Prostate gland (tissue), 2 donors: ENCODE measurements at regions not wholly inside any gene's neighbourhood (a gene's known extent, or its start where the extent isn't known, plus 50 kb on each side); places are given as distances from the start of the nearest gene placed in this dataset.

ENCODE experiments used
- DNase-seq: peaks from one replicate; pipeline ENCODE4 v3.0.0-alpha.2; 2019; ENCODE audit warnings: low spot score
- H3K27ac ChIP-seq, 2 donors: fragments of 200-600 bp; sonication (generic); 2 replicates each; pipeline ENCODE4 v1.5.1; 2017 to 2019
- H3K27me3 ChIP-seq: fragments of 200-600 bp; sonication (generic); replicated peaks from 2 replicates; pipeline ENCODE4 v1.5.1; 2019; ENCODE audit not compliant: insufficient read depth
- H3K36me3 ChIP-seq, 2 donors: fragments of 200-600 bp; sonication (generic); 1 replicate in 1 of 2; 2 replicates in 1 of 2; pipeline versions ENCODE4 v1.5.1 to v1.8.1; 2017 to 2019
- H3K4me1 ChIP-seq: fragments of 200-600 bp; sonication (generic); replicated peaks from 2 replicates; pipeline ENCODE4 v1.5.1; 2019
- H3K4me3 ChIP-seq, 2 donors: fragments of 200-600 bp; sonication (generic); 2 replicates each; pipeline ENCODE4 v1.5.1; 2017 to 2019
- H3K9me3 ChIP-seq: fragments of 200-600 bp; sonication (generic); 2 replicates; pipeline ENCODE4 v1.5.1; 2017
- POLR2A ChIP-seq: fragments of 450-650 bp; IDR thresholded peaks from one replicate; pipeline ENCODE4 v1.6.1; 2016; ENCODE audit warnings: antibody characterized with exemption, mild to moderate bottlenecking
- POLR2AphosphoS5 ChIP-seq: sonication (generic); formaldehyde crosslinking; IDR thresholded peaks from one replicate; pipeline ENCODE4 v1.6.1; 2017; ENCODE audit warnings: antibody characterized with exemption
- WGBS: methylation state at CpG from one replicate; pipeline ENCODE4 v1.1.5; 2018; 5-methylcytosine and 5-hydroxymethylcytosine counted together
- intact Hi-C: fragments of 100-400 bp; cut with DNase I; formaldehyde crosslinking; loops from one replicate; pipeline ENCODE4 v1.14.2; 2022
- TF ChIP-seq, protein P1 (sequence below), 4 experiments: fragments of 200-600 bp in 2 of 4; fragments of 450-650 bp in 2 of 4; sonication (generic) in 2 of 4; IDR thresholded peaks; 1 replicate in 3 of 4; 2 replicates in 1 of 4; pipeline ENCODE4 v1.5.1; 2016 to 2019; ENCODE audit warnings: antibody characterized with exemption in 4 of 4, mild to moderate bottlenecking in 2 of 4, moderate library complexity in 2 of 4

DNA sequence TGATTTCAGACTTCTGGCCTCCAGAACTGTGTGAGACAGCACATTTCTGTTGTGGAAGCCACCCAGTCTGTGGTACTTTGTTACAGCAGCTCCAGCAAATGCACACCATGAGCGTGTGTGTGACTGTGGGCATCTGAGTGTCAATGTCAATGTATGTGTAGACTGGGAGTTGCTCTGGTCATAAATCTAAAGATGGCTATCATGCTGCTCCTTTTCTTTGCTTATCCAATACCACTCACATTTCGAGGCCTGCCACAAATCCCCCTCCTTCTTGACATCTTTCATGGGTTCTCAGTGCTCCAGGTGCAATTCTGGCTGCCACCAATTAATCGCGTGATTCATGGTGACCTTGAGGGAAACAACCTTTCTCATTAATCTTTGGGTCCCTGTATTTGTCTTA is 141.2 kb downstream of the RWDD3 start:
- H3K4me1 ChIP-seq, result peaks cover 3% of the 10 kb centered on the region
- WGBS, result 83% methylated on average over 4 of the region's 4 CpGs
- intact Hi-C loops, result no loop called here

DNA sequence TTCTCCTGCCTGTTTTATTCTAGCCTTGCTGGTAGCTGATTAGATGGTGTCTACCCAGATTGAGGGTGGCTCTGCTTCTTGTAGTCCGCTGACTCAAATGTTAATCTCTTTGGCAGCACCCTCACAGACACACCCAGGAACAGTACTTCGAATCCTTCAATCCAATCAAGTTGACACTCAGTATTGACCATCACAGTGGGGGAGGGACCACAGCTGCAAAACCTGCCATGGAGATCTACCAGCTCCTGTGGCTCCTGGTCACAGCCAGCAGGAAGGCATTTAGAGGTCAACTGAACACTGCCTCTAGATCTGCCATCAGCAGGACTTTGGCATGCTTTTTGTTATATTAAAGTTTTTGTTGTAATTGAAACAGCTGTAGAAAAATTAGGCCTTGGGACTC is 146.9 kb downstream of the RWDD3 start:
- H3K9me3 ChIP-seq, result no peaks in the 10 kb centered on the region
- intact Hi-C loops, result no loop called here
- no peak for DNase-seq
- H3K27ac ChIP-seq, result no peak overlapping the region
- TF ChIP-seq POLR2AphosphoS5, result no peak
- no peak overlapping the region for H3K4me3 ChIP-seq
- 92% methylated on average over 2 of the region's 2 CpGs for WGBS
- H3K36me3 ChIP-seq, result no peaks in the 10 kb centered on the region
- H3K4me1 ChIP-seq, result no peaks in the 10 kb centered on the region
- H3K27me3 ChIP-seq, result no peaks in the 10 kb centered on the region

More for the DNA sequence above, 141.2 kb downstream of the RWDD3 start:
- no peaks in the 10 kb centered on the region for H3K27me3 ChIP-seq
- H3K27ac ChIP-seq, result no peak overlapping the region
- H3K36me3 ChIP-seq, result no peaks in the 10 kb centered on the region
- no peak for DNase-seq
- H3K9me3 ChIP-seq, result no peaks in the 10 kb centered on the region
- H3K4me3 ChIP-seq, result no peak overlapping the region
- TF ChIP-seq, protein P1, sequence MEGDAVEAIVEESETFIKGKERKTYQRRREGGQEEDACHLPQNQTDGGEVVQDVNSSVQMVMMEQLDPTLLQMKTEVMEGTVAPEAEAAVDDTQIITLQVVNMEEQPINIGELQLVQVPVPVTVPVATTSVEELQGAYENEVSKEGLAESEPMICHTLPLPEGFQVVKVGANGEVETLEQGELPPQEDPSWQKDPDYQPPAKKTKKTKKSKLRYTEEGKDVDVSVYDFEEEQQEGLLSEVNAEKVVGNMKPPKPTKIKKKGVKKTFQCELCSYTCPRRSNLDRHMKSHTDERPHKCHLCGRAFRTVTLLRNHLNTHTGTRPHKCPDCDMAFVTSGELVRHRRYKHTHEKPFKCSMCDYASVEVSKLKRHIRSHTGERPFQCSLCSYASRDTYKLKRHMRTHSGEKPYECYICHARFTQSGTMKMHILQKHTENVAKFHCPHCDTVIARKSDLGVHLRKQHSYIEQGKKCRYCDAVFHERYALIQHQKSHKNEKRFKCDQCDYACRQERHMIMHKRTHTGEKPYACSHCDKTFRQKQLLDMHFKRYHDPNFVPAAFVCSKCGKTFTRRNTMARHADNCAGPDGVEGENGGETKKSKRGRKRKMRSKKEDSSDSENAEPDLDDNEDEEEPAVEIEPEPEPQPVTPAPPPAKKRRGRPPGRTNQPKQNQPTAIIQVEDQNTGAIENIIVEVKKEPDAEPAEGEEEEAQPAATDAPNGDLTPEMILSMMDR (IDR thresholded peaks at IDR 0.05), result no peak
- TF ChIP-seq POLR2AphosphoS5 (no peak), POLR2A (no peak)

DNA sequence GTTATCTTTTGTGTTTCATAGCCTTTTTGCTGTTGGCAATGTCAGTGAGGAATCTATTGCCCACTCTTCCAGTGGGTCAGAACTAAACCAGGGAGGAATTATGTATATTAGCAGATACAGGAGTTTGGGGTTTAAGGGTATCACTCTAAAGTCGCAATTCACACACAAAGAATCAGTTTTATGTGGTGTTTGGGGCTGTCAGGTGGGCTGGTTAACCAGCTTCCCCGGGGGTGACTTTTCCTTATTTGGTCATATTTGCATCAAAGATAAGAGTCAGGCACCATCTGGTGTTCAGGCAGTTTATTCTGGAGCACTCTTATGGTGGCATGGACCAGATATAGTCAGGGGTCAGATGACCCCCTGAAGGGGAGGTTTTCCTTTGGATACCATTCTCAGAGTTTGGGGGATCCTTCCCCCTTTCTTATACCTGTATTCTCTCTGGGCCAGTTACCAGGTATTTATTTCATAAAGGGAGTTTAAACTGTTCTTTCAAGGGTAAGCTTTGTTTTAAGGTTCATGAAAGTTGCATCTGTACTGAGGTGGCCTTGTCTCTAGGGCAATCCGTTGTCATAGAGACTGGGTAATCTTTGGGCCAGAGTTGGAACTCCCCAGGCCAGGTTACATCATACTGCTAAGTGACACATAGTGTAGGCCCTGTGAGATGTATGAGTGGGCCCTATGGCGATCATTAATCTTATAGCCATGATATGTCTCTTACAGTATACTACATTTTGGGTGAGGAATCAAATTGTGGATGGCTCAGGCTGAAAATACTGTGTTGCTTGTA is 148.2 kb downstream of the RWDD3 start:
- H3K9me3 ChIP-seq, result no peaks in the 10 kb centered on the region
- no peaks in the 10 kb centered on the region for H3K4me1 ChIP-seq
- no peak for DNase-seq
- H3K27me3 ChIP-seq, result no peaks in the 10 kb centered on the region
- intact Hi-C loops, result no loop called here
- 74% methylated on average over 4 of the region's 4 CpGs for WGBS
- H3K27ac ChIP-seq, result no peak overlapping the region
- H3K4me3 ChIP-seq, result no peak overlapping the region
- TF ChIP-seq, protein P1 (IDR thresholded peaks at IDR 0.05), result no peak
- TF ChIP-seq POLR2AphosphoS5 (no peak), POLR2A (no peak)
- H3K36me3 ChIP-seq, result no peaks in the 10 kb centered on the region

DNA sequence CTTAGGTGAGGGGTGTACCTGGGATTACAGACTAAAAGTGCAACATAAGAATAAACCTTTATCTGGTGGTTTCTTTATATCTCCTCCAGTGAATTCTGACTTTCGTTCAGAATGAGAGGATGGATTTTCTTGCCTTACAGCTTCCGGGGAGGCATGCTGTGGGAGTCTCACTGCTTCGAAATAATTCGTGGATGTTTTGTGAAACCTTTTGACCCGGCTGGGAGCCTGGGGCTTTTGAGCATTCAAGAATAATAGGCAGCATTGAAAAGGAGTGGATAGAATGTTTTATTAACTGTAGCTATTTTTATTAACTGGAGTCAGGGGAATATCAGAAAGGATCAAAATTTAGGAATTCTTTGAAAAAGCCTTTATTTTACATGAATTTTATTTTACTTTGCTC is 149.1 kb downstream of the RWDD3 start:
- Histone ChIP-seq H3K4me1 (no peaks in the 10 kb centered on the region), H3K9me3 (no peaks in the 10 kb centered on the region), H3K27me3 (no peaks in the 10 kb centered on the region), H3K27ac (no peak overlapping the region), H3K36me3 (no peaks in the 10 kb centered on the region), H3K4me3 (no peak overlapping the region)
- TF ChIP-seq POLR2A (no peak), POLR2AphosphoS5 (no peak)
- TF ChIP-seq, protein P1 (IDR thresholded peaks at IDR 0.05), result no peak
- intact Hi-C loops, result no loop called here
- no peak for DNase-seq
- WGBS, result 78% methylated on average over 5 of the region's 5 CpGs

DNA sequence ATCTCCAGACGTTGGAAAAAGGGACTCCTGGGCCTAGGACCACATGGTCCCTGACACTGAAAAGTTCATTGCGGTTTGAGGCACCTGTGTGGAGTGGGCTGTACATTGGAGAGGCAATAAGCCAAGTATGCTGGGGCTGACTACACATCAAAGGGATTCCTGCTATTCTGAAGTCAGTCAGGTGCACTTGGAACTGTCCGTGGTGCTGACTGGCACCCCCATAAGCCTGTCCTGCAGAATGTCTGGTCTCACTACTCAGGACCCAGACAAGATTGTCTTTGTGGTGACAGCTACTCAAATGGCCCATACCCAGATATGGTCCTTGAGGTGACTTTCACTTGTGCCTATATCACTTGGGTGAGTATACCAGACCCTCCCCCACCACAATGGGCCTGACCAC is 150.6 kb downstream of the RWDD3 start:
- Histone ChIP-seq H3K27ac (no peak overlapping the region), H3K27me3 (no peaks in the 10 kb centered on the region), H3K9me3 (no peaks in the 10 kb centered on the region), H3K4me3 (no peak overlapping the region), H3K4me1 (no peaks in the 10 kb centered on the region), H3K36me3 (no peaks in the 10 kb centered on the region)
- intact Hi-C loops, result no loop called here
- 22% methylated on average over 3 of the region's 3 CpGs for WGBS
- no peak for DNase-seq
- TF ChIP-seq POLR2AphosphoS5 (no peak), POLR2A (no peak)
- TF ChIP-seq, protein P1 (IDR thresholded peaks at IDR 0.05), result no peak
